GM19463 (cell line): ENCODE measurements at regions not wholly inside any gene's neighbourhood (a gene's known extent, or its start where the extent isn't known, plus 50 kb on each side); places are given as distances from the start of the nearest gene placed in this dataset.
"Not testable (repeated sequence)": the region's sequence is repeated elsewhere in the genome, so short reads cannot be mapped to it uniquely, and the experiment has no call there.

ENCODE experiments used
- ATAC-seq: cut with Tn5 transposase; IDR thresholded peaks from one replicate; pipeline ENCODE4 v1.9.1; 2021; ENCODE audit warnings: mild to moderate bottlenecking, moderate library complexity; ENCODE audit not compliant: unreplicated experiment

- no peak for ATAC-seq
These were observed 1352.7 kb downstream of the CDH11 start for GRCh38 chr16:63769211-63769610.

GRCh38 chr16:63760246-63760645 lies 1361.6 kb downstream of the CDH11 start:
- not testable (repeated sequence) for ATAC-seq

- no peak for ATAC-seq
These were observed 1369.5 kb downstream of the CDH11 start for GRCh38 chr16:63752347-63752746.

DNA sequence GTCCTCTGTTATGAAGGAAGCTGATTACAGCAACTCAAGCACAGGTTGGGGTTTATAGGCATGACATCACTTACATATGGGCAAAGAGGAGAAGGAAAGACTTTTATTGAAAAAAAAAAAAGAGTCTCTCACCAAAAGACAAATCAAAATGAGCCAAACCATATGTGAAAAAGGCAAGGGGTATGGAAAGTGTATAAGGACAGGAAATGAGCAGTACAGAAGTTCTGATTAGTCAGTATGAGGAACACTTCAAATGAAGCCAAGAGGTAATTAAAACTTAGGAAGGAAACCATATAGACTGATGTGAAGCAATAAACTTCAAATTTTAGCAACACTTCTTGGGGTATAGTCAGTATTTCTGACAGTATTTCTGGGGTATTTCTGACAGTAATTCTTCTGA lies 1372.6 kb downstream of the CDH11 start:
- no peak for ATAC-seq

GRCh38 chr16:63745456-63745855 lies 1376.4 kb downstream of the CDH11 start:
- ATAC-seq = no peak

DNA sequence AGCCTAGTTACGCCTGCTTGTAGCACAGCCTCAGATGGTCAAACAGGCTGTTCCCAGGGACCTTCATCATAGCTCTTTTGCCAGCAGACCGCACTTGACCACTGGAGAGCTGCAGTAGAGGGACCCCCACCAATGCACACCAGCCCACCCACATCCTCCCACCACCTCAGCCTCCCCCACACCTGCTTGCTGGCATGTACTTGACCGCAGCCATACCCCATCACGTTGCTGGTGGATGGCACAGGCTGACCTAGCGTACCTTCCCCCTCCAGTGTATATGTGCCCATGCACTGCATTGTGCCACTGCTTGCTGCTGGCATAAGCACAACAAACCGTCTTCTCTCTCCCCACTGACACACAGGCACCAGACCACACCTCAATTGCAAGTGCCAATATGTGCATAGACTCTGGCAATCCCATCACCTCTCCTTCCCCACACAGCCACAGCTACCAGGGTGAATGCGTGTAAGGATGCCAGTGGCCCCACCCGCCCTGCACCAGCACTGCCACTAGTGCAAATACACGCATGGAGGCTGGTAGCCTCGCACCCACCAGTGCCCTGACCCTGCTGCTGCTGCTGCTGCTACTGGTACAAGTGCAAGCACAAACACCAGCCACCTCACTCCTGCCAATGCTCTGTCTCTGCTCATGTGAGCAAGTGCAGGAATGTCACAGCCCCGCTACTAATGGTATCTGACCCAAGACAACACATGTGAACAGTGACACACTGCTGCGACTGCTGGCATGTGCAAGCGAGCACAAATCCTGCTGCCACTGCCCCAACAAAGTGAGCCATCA lies 1377.6 kb downstream of the CDH11 start:
- ATAC-seq = no peak

DNA sequence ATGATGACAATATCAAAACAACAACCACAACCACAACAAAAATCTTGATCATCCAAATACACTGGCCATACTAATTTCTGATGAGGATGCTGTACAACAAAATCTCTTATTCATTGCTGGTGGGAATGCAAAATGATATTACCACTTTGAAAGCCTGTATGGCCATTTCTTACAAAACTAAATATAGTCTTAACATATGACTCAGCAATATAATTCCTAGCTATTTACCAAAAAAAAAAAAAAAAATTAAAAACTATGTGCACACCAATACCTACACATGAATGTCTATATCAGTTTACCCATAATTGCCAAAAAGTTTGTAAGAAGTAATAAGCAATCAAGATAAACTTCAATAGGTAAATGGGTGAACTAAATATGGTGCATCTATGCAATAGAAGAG lies 1379.7 kb downstream of the CDH11 start:
- ATAC-seq = no peak

DNA sequence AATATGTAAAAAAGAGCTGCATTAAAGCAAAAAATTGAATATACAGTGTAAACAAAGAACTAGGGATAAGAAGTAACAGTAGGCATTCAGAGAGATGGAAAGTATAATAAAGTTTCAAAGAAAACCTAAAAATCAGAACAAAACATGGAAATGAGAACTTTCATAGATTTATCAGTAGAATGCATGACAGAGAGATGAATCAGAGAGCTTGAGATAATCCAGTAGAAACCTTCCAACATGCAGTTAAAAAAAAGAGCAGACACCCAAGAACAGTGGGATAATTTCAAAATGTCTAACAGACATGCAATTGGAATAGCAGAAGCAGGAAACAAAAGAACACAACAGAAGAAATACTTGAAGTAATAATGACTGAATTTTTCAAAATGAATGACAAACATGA lies 1384.2 kb downstream of the CDH11 start:
- ATAC-seq = no peak

- no peak for ATAC-seq
These were observed 1386.4 kb downstream of the CDH11 start for GRCh38 chr16:63735456-63735855.

DNA sequence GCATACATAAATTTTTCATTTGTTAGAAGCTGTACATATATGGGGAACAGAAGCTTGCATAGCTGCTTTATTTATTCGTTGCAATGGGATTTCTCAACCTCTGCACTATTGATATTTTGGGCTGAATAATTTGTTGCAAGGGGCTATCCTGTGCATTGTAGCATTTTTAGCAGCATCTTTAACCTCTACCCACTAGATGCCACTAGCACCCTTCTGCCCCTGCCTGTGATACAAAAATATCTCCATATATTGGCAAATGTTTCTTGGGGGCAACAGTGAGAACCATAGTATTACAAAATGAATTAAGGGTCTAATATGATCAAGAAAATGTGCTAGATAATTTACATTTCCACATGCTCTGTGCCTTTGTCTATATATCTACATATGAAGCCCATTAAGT lies 1401.0 kb downstream of the CDH11 start:
- no peak for ATAC-seq

DNA sequence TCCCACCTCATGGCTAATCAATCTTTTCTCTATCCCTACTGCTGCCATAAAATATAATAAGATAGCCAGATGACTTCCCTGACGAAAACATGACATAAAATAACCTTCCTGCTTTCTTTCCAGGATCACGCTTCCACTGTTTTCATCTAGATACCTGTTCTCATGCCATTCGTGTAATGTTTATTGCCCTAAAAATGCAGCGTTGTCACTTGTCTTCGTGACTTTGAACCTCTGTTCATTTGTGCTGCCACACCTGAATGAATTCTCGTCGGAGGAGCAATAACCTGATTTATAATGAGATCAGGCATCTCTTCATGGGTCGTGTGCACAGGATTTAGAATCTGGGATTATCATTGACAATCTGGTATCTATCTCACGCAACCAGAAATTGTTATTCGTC lies 1401.9 kb downstream of the CDH11 start:
- no peak for ATAC-seq

DNA sequence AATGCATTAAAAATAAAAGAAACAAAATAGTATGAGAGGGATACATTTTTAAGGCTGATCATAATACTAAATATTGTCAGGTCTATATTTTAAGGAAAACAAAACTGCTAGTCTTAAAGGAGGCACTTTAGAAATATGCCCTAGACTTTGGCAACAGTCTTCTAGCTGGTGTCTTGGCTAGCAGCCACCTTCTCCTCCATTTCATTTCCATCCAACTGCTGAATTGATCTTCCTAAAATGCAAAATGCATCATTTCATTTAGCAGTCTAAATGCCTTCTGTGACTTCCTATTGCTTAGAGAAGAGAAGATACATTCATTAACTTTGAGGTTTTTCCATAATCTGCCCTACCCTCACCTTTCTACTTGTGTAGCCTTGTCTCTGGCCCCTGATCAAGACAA lies 1404.1 kb downstream of the CDH11 start:
- ATAC-seq = no peak

DNA sequence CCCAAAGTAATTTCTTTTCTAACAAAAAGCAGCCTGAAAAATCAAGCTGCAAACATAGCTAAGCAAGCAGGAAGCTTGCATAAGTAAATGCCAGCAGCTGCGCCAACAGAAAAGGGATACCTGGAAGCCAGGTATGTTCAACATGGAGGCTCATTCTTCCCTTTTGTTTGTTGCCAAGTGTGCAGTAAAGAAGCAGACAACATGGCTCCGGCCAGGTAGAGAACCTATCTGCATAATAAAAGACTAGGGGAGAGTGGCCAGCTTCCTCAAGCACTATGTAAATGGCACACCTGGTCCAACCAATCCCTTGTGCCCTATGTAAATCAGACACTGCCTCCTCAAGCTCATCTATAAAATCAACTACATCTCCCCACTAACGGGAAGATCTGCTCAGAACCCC lies 1407.0 kb downstream of the CDH11 start:
- no peak for ATAC-seq

- ATAC-seq = no peak
These were observed 1409.1 kb downstream of the CDH11 start for GRCh38 chr16:63712725-63713124.

- ATAC-seq = no peak
These were observed 1418.3 kb downstream of the CDH11 start for GRCh38 chr16:63703612-63704011.

GRCh38 chr16:63702981-63703590 lies 1418.8 kb downstream of the CDH11 start:
- no peak for ATAC-seq

- ATAC-seq = no peak
These were observed 1424.1 kb downstream of the CDH11 start for GRCh38 chr16:63697736-63698135.

DNA sequence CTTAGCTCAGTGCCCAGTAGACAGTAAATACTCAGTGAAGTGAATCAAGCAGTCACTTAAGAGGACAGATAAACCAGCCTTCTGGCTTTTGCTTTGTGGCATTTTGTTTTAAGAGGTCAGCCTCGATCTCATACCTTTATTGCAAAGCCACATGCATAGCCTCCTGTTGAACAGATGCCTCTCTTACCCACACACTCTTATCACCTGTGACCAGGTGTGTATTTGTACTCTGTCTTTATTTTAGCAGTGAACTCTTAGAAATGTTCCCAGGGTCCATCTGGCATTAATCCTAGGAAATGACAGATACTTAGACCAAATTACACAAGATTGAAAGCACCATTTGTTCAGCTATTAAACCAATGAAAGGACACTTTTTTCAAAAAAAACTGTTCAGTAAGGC lies 1426.5 kb downstream of the CDH11 start:
- ATAC-seq = no peak

GRCh38 chr16:63690961-63691360 lies 1430.9 kb downstream of the CDH11 start:
- no peak for ATAC-seq

- no peak for ATAC-seq
These were observed 1431.6 kb downstream of the CDH11 start for GRCh38 chr16:63690267-63690666.

DNA sequence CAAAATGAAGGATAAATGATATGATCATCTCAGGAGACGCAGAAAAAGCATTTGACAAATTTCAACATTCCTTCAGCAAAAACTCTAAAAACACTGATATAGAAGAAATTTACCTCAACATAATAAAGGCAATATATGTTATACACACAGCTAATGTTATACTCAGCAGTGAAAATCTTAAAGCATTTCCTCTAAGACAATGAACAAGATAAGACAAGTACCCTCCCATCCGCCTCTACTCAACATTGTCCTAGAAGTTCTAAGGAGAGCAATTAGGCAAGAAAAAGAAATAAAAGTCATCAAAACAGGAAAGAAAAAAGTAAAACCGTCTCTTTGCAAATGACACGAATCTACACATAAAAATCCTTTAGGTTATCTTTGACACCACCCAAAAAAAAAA lies 1432.8 kb downstream of the CDH11 start:
- ATAC-seq = no peak
